ENCODE measurements at regions not wholly inside any gene's neighbourhood (a gene's known extent, or its start where the extent isn't known, plus 50 kb on each side); places are given as distances from the start of the nearest gene placed in this dataset.
A peak's percentile ranks its signal among the peaks of the same experiment; 100 is the strongest.
"Not testable (repeated sequence)": the region's sequence is repeated elsewhere in the genome, so short reads cannot be mapped to it uniquely, and the experiment has no call there.

DNA sequence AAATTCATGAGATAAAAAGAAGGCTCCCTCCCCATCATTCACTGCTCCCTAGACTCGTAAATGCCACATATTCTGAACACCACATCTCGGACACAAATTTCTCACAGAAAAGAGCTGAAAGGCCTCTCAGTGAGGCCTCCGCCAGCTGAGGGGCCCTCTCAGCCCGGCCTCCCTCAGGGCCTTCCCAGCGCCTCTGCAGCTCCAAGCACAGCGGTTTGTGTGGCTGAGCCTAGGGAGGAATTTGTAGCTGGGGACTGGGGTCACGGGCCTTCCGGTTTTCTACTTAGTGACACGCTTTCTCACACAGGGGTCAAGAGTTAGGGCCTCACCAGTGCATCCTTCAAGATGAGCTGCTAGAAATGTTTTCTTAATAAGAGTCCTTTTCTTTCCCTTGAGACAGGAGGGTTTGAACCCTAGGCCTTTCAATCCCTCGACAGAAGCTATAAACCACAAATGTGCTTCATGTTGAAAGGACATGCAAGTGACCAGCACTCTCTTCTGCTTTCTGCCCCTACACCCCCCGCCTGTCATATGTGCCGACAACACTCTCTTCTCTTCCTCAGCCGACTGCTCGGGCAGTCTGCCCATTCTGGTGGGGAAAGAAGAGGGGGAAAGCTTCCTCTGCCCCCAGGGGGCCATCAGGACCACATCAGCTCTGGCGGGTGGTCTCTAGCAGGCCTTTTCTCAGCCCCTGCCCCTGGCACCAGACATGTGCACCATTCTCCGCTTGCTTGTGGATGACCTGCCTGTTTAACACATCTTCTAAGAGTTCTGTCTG, 104.9 kb downstream of the CHIC2 start:
- peak; percentile 21 to 29 for DNase-seq

DNA sequence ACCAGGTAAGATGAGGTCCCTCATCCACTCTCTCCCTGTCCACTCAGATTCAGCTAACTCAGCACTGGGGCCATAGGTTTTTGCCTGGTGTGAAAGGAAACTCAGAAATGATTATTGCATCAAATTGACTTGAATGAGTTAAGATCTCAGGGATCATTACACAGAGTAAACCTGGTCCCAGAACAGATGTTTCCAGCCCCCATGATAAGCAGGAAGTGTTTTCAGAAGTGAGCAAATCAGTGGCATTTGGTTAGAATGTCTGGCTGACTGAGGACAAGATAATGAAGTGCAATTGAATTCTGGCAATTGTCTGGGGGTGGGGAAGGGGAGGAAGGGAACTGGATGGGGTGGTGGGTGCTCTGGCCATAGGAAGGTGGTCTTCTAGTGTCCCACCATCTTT, 108.0 kb downstream of the CHIC2 start:
- DNase-seq = no peak

DNA sequence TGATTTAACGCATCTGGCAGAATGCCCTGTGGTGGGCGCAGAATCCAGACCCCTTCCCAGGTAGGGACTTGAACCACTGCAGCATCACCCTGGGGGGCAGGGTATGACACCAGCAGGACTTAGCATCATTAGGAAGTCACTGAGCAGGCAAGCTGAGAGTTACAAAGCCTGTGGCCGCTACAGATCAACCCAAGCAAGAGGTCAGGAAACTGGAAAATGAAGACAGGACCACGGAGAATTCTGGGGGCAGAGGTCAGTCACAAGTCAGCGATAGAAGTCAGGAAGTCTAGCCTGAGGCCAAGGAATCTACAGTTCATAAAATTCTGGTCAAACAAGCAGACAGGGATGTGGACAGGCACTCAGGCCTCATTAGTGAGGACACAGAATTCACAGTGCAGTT, 108.4 kb downstream of the CHIC2 start:
- DNase-seq = no peak

DNA sequence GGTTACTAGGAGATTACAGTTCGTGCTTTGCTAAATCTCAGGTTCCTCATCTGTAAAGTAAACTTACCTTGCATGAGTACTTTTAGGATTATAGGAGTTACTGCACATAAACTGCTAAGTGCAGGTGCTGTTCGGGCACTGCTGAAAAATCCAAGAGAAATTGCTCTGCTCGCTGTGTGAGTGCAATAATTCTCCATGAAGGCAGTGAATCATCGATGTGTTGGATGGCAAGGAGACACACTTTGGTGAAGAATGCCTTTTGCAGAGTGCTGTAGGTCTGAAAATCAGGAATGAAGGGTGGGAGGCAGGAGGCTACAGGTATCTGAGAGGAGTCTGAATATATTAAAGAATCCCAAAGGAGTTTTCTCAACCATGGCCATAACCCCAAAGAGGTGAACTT, 113.0 kb downstream of the CHIC2 start:
- no peak for DNase-seq

DNA sequence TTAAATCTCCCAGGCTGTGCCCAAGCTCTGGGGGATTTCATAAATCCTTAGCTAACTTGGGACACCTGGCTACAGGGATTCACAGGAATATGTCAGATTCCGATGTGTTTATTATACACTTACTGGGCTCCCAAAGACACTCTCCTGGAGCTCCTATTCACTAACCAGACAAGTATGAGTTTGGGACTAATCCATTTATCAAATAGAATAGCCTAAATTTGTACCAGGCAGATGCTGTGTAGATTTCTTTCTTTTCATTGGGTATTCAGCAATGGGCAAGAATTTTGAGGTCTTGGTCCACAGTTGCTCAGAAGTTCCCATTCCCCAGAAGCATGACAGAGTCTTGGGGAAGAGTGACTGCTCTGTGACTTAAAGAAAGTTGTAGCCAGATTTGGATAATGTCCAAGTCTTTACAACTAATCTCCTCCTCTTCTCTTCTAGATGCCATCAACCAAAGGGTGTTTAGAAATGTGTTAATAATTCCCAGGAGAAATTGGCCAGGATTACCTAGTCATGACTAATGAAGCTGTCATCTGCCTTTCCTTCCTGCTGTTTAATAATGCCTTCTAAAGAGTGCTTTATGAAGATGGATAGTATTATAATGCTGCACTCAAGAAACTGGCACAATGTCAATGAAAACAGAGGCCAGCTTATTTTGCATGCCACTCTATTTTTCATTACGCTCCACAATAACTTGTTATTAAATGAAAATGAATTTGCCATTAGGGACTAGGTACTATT, 120.9 kb downstream of the CHIC2 start:
- DNase-seq = no peak

DNA sequence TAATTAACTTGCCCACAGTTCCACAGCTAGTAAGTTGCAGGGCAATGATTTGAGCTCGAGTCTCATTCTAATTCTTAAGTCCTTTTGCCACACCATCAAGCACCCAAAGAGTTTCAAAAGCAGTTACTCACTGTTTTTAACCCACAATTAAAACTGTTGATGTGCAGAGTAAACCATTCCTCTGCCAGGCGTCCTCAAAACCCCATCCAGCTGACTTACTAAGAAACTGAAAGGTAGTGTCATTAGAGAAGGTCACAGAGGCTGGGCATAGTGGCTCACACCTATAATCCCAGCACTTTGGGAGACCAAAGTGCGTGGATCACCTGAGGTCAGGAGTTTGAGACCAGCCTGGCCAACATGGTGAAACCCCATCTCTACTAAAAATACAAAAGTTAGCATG, 121.7 kb downstream of the CHIC2 start:
- DNase-seq = no peak

DNA sequence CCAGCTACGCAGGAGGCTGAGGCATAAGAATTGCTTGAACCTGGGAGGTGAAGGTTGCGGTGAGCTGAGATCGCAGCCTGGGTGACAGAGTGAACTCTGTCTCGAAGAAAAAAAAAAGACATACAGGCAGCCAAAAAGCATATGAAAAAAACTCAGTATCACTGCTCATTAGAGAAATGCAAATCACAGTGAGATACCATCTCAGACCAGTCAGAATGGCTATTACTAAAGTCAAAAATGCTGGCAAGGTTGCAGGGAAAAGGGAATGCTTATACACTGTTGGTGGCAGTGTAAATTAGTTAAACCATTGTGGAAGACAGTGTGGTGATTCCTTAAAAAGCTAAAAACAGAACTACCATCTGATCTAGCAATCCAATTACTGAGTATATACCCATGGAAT, 123.1 kb downstream of the CHIC2 start:
- DNase-seq = no peak

DNA sequence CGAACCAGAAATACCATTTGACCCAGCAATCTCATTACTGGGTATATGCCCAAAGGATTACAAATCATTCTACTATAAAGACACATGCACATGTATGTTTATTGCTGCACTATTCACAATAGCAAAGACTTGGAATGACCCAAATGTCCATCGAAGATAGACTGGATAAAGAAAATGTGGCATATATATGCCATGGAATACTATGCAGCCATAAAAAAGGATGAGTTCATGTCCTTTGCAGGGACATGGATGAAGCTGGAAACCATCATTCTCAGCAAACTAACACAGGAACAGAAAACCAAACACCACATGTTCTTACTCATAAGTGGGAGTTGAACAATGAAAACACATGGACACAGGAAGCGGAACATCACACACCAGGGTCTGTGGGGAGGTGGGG, 124.5 kb downstream of the CHIC2 start:
- DNase-seq = not testable (repeated sequence)

DNA sequence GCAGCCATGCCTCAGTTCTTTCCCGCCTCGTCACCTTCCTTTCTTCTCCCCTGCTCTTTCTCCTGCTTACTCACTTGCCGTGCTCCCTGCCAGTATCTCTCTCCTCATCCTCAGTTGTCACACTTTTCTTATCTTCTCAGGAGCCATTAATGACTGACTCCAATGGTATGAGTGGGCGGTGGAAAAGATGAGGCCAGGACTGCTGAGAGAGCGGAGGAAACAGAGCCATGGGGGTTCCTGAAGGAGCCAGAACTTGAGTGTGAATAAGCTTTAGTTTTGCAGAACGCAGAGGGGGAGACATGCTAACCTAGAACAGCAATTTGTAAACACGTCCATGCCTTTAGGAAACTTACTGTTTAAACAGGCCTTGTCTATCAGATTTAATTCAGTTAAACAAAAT, 126.5 kb downstream of the CHIC2 start:
- no peak for DNase-seq

DNA sequence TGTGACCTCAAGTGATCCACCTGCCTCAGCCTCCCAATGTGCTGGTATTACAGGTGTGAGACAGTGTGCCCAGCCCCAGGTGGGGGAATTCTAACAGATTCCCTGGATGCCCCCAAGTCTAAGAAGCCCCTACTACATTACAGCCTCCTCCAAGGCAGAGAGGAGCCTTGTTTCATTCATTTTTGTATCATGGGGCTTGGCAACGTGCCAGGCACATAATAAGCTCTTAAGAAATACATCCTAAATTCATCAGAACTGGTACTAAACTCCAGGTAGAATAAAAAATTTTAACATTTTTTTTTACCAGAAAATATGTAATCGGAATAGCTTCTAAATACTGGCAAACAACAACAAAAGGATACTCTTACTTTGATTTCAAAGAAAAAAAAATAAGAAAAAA, 127.1 kb downstream of the CHIC2 start:
- no peak for DNase-seq

DNA sequence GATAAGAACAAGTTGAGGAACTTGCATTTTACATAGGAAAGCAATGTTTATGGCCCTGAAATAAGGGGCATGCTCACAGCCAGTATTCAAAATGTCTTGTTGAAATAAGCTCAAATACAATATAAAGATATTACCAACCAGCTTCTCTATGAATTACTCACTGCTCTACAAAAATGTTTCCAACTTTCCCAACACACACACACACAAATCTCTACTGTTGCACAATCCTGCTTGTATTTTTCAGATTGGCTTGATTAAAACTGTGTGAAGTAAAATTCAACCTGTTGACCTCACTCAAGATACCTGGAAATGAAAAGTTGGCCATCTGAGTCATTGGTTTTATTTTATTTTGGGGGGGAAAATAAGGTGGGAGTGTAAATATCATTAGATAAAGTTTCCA, 128.6 kb downstream of the CHIC2 start:
- no peak for DNase-seq

DNA sequence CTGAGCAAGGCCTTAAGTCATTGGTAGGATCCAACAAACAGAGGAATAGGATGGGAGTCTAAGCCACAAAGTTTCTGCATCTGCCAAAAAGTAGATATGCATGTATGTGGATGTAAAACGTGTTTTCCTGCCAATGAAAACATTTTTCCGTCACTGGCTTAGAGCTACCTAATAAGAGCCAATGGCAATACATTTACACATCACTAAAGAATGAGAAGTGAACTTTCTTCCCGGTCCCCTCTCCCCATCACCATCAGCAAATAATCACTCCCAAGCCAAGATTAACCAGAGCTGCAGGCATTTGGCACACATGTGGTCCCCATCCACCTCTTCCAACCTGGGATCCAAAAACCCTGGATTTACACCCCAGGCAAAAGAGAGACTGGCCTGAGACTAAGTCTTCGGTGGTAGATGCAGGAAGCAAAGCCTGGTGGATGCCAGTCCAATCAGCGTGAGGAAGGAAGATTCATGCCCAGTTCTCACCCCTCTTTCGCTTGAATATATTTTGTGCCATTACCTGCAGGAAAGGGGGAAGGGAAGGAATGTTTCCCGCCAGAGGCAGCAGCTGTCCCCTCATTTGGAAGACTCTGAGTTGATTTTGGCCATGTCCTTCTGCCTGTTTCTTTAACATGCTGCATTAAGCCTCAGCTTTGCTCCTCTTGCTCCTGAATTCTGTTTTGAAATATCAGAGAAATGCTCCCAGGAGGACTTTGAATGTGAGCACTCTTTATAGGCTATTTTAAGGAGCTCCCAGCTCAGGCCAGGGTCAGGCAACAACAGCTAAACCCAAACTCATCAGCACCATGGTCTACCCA, 131.4 kb downstream of the CHIC2 start:
- DNase-seq = no peak

DNA sequence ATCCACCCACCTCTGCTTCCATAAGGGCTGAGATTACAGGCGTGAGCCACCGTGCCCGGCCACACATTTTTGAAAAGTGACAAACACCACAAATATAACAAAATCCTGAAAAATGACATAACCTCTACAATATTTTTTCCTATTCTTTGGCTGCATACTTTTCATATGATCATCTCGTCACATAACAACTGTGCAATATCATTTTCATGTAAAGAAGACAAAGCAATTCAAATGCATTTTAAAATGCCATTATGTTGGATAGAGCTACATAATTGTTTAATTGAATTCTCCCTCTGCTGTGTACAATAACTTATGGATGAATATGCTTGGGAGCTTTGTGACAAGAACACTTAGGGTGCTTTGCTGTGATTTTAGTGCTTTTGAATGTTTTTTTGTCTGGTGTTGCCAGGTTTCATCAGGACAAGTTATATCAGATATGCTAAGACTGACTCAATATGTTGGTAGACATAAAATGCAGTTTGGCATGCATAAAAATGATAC, 132.9 kb downstream of the CHIC2 start:
- no peak for DNase-seq

DNA sequence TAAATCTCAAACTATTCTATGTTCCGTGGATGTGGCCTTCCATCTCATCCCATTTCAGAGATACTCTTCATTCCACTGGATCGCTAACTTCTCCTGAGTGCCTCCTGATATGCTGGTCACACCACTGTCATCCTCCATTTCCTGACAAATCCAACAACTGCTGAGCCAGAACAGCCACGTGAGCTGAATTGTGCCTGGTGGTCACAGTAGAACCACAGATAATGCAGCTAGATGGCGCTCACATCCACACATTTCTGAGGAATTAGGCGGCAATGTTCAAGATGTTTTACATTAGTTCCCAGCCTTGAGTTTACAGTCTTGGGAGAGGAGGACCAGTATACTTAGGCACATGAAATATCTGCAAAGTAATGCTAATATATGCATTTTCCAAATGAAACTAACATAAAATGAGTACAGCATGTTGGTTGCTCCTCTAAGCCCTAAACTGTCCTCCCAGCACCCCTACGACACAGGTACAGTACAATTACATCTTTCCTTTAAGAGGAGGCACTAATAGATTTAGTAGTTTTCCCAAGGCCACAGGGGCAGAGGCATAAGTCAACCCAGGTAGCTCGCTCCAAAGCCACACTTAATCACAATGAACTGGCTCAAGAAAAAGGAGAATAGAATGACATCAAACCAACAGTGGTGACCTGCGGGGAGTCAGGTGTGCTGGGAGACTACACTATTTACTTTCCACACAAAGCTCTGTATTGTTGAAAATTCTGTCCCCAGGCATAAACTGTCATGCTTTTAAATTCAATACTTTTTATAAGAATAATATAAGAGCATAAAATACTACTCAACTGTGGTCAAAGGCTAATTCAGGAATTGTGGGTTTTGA, 134.2 kb downstream of the CHIC2 start:
- DNase-seq = peak; percentile 64 to 77

DNA sequence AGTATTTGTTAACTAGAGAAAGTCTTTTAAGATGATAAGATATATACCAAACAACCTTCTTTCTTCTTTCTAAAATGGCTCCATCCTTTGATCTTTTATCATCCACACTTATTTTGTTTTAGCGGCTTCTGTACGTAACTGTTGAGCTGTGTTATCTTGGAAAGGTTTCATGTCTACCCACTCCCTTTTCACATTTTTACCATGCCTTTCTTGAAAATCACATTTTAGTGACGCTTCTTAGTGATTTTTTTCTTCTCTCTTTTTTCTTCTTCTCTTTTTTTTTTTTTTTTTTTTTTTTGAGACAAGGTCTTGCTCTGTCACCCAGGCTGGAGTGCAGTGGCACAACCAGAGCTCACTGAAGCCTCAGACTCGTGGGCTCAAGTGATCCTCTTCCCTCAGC, 135.1 kb downstream of the CHIC2 start:
- no peak for DNase-seq

DNA sequence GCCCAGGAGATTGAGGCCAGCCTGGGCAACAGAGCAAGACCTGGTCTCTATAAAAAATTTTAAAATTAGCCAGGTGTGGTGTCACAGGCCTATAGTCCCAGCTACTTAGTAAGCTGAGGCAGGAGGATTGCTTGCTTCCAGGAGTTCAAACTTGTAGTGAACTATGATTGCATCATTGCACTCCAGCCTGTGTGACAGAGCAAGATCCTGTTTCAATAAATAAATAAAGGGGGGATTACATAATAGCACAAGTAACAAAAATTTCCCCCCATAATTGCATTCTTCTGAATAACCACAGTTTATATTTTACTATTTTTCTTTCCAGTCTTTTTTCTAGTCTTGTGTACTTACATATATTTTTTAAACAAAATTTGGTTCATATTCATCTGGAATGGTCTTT, 135.6 kb downstream of the CHIC2 start:
- DNase-seq = no peak

DNA sequence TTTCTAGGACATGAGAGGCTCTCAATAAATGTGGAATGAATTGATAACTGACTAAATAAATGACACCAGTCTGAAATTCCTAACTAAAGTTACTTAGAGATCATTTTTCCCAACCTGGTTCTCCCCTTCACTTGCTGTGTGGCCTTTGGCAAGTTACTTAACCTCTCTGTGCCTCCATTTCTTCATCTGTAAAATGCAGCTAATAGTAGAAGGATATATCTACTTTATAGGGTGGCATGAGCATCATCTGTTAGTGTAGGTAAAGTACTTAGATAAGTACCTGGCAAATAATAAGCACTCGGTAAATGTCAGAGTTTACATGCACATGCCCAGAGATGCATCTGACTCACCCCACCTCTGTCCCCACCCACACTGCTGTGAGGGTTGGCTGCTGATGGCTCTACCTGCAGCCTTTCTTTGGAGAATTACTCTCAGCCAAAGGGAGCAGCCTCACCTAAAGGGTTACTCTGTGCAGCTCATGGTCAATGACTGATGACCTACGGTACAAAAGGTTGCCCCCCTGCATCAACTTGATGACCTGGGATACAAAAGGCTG, 139.3 kb downstream of the CHIC2 start:
- no peak for DNase-seq

DNA sequence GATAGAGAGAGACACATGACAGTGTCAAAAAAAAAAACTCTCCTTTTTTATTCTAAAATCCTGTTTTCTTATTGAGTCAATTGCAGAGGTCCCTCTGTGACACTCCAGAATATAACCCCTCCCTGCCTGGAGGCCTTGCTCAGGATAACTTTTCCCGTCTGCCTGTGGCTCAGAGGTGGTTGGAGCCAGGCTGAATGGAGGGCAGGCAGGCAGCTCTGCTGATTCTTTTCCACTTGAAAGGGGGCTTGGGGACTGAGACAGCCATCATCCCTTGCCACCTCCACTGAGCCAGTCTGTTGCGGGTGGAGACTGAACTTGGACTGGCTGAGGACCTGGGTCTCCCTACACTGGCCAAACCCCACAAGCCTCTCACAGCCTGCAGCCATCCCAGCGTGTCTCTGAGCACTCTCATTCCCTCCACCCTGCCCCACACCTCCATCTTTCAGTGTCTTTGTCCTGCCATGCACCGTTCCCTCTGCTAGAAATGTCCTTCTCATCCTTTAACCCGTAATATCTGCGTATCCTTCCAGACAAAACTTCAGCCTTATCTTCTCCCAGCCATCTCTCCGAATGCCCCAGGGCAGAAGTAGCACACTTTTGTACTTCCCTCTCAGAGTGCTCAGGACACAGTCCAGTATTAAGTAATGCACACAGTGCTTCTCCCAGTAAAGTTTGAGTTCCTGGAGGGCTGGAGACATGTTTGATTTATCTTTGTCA, 139.9 kb downstream of the CHIC2 start:
- DNase-seq = no peak

DNA sequence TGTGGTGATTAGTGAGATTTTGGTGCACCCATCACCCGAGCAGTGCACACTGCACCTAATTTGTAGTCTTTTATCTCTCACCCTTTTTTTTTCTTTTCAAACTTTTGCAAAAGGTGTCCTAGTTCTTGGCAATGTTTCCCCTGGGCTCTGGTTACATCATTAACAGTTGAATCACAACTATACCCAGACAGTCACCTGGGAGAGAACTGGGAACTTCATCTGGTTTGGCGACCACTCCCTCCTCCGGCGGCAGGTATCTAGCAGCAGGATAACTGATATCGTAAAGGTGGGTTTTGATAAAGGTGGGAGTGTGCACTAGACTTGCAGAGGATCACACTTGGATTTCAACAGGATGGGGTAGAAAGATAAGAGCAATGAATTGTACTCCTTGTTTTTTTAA, 140.5 kb downstream of the CHIC2 start:
- DNase-seq = no peak

DNA sequence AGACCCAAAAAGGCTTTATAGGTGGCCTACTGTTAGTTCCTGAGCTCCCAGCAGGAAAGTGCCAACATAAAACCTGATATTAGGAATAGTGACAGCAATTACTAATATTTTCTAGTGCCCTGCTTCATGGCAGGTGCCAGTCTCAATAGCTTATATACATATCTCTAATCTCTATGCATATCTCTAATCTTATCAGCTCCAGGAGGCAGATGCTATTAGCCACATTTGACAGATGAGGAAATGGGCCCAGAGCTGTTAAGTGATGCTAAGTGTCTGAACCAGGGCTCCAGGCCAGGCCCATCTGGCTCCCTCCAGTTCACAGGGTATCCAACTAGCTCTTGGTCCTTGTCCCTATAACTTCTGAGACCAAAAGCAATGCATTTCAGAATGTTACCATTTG, 142.5 kb downstream of the CHIC2 start:
- DNase-seq = no peak

DNA sequence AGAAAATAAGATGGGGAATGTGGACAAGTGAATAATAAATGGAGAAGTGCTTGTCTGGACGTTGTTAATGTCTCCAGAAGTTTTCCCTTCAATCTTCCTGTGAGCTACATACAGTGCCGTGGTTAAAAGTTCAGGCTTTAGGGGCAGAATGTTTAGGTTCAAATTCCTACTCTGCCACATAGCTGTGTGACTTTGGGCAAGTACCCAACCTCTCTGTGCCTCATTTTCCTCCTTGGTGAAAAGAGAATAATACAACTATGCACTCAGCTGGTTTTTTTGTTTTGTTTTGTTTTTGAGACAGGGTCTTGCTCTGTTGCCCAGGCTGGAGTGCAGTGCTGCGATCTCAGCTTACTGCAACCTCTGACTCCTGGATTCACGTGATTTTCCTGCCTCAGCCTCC, 143.5 kb downstream of the CHIC2 start:
- no peak for DNase-seq

All from right lung (tissue), 2 donors.